Left kidney (tissue), 1 donor: ENCODE measurements at regions not wholly inside any gene's neighbourhood (a gene's known extent, or its start where the extent isn't known, plus 50 kb on each side); places are given as distances from the start of the nearest gene placed in this dataset.

Experiments used
- DNase-seq: peaks from one replicate; pipeline ENCODE4 v3.0.0-alpha.2; 2013

DNA sequence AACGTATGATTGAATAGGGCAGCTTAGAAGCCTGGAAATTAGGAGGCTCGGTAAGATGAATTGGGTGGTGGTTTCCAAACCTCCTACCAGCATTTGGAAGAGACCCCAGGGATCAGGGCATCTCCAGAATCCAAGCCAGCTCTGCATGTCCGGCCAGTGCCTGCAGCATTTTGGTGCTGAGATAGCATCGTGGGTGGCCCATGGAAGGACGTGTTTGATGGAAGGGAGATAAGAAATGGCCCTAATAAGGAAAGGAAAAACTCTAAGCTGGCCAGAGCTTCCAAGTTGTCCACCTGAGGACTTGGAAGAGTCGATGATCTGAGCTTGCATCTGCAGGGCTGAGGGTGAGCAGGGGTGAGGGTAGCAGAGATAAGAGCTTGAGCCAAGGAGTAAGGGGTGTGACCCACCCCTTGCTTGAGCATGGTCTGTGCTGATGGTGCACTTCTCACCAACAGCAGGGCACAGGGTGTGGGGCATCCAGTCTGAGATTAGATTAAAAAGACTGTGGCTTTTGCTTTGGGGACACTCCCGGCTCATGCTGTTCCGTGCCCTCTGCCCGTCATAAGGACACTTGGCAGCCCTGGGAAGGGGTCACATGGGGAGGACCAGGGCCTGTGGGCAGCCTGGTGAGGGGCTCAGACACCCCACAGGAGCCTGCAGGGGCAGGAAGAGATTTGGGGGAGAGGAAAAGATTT, 213.2 kb downstream of the ERMARD start:
- DNase-seq: no peak

DNA sequence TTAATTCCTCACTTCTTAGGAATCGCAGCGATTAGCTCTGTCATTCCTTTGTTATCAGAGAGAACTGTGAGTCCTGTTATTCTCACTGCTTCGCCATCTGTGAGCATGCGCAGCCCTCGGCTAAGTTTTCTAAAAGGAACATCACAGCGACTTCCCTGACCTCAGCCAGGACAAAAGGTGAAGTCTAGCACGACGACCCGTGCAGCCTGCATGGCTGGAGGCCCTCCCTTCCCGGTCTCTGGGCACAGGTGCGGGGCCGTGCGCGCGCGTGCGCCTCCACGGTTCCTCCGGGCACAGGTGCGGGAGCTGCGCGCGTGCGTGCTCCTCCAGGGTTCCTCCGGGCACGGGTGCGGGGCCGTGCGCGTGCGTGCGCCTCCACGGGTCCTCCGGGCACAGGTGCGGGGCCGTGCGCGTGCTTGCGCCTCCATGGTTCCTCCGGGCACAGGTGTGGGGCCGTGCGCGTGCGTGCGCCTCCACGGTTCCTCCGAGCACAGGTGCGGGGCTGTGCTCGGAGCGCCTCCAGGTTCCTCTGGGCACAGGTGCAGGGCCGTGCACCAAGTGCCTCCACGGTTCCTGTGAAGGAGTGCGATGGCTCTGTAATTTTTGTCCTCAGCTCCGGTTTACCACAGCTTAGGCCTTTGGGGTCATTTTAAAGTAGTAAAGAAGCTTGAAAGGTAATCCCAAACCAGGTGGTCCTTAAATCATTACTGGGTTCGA, 212.3 kb downstream of the ERMARD start:
- DNase-seq: no peak

DNA sequence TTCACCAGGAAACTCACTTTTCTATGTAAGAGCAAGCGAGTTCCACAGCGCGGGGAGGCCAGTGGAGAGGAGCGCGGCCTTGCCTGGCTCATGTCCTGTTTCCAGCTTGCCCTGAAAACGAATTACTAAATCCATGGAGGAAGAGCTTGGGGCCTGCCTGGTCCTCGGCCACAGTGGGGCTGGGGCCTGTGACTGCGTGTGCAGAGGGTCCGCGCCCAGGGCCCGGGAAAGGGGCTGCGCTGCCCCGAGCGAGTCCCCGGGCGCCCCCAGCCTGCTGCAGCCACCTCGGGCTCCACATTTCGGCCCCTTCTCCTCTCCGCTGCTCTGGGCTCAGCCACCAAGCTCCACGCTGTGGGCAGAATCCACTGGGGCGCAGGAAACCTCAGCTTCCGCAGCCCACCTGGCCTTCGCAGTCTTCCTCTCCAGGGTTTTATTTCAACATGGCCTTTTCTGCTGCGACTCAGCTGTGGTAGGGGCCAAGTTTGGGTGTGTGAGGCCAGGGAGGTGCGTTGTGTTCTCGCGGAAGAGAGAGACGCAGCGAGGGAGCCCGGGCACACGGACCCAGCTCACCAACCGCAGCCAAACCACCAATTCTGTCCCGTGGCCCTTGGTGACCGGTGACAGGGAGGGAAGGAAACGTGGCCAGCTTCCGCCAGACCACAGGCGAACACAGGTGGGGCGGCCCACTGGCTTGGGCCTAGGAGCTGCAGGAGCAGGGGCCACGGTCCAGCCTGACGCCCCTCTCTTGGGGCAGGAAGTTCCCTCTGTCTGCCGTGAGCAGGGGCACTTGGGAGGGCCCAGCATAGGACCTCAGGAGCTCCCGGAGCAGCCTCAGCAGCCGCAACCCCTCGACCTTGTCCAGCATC, 211.4 kb downstream of the ERMARD start:
- DNase-seq: no peak

DNA sequence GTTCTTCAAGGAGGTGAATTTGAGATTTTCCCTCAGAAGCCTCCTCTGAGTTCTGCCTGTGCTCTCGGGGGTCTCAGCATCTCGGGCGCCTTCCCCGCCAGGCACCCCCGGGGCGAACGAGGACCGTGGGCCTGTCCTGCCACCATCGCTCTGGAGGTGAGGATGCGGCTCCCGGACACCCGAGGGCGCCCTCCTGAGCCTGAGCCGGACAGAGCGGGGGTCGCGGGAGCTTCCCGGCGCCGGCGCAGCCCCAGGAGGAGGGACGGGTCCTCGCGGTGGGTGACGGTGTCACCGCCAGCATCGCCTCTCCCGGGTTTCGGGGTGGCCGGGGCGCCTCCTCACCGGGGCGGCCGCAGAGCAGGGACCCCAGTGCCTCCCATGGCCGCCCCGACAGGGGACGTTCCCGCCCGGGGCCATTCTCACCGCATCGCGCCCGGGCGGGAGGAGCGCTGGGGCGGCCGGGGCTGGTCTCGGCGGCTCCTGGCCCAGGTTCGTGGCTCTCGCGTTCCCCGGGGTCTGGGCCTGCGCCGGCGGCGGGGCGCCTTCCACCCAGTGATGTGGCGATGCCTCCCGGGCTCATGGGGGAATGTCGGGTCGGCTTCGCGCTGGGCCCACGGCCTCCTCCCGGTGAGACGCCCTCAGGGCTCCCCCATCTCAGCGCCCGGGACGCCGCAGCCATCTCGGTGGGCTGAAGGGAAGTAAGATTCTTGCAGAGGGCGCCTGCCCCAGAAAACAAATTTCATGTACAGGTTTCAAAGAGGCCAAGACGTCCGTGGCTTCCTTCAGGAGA, 210.5 kb downstream of the ERMARD start:
- no peak for DNase-seq

DNA sequence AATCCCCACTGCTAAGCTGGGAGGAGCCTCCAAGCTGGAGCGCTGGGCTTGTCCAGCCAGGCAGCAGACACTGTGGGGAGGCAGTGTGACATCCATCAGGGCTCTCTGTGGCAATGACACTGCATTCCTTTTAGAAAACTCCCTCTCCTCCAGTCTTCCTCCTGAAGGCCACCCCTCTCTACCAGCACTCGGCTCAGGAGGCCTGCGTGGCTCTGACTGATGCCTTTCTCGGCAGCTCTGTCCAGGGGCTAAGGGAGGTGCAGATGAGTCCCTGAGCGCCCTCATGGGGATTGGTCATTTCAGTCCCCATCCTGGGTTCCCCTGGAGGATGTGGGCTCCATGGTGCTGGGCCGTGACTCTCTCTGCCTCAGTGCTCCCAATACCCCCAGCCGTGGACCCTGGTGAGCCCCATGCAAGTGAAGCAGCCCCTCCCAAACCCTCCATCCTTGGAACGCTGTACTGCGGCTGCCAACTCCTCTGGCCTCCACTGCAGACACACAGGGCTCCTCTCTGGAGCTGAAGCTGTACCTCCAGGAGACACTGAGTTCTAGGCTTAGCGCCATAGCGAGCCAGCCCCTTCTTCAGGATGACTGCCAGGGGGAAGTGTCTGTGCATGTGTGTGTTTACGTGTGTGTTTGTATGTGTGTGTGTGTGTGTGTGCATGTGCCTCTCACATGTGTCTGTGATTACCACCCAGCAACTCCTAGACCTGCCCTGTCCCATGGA, 209.6 kb downstream of the ERMARD start:
- DNase-seq: no peak

DNA sequence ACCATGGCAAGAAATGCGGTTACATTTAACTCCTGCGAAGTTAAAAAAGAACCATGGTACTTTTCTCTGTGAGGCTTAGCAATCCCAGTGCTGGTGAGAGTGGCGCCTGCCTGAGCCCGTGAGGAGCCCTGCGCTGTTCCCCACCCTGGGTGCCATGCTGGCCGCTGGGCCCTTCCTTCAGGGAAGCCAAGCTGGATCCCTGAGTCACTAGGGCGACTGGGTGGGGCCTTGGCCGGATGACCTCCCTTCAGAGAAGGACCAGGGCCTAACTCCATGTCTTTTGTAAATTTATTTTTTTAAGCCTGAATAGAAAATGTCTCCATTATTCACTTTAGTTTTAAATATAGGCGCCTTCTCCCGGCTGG, 209.1 kb downstream of the ERMARD start:
- no peak for DNase-seq

DNA sequence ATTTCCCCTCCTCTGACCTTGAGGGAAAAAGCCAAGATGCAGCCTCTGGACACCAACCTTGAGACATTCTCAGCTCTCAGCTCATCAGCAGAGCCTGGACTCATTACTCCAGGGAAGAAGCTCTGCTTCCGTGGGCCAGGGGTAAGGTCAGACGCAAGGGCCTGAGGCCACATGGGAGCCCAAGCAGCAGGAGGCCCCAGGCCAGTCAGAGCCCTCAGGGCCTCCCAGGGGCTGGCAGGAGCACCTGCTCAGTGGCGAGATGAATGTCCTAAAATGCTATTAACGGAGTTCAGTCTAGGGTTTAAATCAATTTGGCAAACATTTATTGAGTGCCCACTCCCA, 208.6 kb downstream of the ERMARD start:
- DNase-seq: no peak

DNA sequence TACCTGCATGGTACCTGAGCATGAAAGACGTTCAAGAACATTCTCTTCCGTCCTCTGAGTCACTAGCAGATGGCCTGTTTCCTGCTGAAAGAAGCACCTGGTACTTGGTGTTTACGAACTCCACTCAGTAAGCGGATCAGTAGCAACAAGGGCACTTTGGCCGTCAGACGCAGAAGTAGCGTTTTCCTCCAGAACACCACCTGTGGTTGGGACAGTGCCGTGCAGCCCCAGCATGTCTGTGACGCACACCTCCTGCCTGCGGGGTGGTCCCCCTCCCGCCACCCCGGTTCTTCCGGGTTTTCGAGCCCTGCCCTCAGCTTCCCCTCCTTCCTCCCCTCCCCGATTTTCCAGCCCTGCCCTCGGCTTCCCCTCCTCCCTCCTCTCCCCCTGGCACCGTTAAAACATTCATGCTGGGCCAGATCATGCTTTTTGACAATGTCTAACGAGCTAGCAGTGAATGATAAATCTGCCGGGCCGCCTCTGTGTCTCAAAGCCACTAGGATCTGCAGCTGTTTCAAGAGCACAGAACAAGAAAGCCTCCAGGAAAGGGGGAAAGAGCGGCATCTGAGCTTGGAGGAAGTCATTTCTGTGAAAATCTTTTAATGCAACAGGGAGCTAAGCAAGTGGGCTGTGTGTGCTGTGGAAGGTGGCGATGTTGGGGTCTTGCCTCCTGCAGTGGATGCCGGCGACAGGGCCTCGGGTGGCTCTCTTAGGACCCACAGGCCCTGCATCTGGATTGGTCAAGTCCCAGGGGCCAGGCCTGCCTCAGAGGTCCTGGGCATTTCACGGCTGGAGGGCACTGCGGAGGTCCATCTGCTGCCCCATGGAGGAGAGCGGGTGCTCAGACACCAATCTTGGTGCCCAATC, 207.9 kb downstream of the ERMARD start:
- no peak for DNase-seq

DNA sequence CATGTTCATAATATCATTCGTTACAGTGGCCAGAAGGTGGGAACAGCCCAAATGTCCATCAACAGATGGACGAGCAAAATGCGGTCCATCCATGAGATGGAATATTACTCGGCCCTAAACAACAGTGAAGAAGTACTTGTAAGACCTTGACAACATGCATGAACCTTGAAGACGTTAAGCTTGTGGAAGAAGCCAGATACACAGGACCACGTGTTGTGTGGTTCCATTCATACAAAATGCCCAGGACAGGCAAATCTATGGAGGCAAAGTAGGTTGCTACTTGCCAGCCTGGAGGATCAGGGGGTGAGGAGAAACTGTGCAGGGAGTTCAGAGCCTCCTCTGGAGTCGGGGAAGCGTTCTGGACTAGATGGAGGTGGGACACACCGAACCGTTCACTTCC, 207.1 kb downstream of the ERMARD start:
- no peak for DNase-seq

DNA sequence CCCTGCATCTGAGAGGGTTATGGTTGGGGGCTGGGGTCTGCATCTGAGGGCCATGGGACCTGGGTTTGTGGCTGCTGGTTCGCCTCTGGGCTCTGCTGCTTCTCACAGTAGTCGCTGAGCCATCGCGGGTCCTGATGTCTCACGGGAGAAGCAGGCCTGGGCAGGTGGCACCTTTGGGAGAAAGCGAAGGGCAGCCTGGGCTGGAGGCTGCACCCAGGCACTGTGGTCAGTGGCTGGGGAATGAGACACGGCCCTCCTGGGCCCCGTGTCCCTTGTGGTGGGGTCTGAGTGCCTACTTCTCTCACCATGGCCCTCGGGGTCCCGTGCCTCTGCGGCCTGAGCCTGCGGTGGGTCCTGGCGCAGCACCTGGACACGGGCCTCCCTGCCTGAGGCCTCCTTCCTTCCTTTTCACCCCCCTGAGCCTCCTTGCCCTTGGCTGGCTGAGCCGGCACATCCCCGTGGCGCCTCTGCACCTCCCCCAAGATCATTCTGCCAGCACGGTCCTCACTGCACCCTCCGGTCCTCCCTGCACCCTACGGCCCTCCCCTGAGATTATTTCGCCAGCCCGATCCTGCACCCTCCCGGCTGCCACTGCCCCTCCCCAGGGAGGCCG, 206.0 kb downstream of the ERMARD start:
- no peak for DNase-seq

DNA sequence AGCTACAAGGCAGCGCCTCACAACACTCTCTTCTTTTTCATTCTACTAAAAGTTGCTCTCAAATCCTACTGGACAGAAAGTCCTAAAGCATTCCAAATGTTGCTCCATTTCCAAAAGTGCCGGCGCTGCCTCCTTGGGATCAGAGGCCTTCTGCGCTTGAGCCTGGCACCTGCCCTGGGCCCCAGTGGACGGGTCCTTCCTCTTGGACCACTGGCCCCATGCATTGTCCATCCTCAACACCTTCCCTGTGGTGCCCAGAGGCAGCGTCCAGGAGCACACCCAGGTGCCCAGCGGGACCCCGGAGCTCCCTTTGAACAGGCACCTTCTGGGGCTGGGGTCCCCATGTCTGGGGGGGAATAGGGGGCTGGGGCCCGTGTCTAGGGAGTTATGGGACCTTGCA, 205.2 kb downstream of the ERMARD start:
- DNase-seq: no peak

DNA sequence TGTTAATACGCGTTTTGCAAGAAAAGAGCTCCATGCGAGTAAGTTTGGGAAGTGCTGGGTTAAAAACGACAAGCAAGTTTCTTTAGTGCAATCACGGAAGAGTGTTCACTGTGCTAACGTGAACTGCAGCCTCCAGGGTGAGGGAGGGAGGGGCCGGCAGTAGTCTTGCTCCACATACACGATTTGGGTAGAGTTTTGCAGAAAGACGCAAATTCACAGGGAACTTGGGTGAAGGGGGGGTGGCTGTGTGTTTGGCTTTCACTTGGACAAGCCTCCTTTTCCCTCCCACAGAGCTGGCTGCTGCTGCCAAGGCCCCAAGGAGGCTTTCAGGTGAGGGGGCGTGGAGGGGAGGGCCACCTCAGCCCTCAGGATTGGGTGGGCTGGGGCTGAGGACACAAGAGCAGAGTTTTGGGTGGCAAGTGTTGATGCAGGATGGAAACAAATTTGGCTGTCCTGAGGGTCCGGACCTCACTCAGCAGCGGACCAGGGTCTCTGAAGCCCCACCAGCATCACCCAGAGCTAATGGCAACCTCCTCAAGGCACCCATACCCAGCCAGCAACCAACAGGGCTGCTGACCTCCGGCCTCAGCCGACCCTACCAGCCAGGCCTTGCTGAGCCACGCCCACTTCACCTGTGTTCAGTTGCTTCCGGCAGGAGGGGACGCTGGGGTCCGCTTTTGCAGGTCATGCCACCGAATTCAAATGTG, 204.5 kb downstream of the ERMARD start:
- no peak for DNase-seq

DNA sequence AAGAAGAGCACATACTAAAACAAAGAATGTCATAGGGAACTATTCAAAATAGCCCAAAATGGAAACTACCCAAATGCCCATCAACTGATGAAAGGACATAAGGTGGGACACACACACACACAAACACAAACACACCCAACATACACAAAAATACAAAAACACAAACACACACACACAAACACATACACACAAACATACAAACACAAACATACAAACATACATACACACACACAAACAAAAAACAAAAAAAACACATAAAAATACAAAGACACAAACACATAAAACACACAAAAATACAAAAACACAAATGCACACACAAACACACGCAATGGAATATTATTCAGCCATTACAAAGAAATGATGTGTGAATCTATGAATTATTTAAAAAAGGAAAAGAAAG, 203.6 kb downstream of the ERMARD start:
- no peak for DNase-seq

DNA sequence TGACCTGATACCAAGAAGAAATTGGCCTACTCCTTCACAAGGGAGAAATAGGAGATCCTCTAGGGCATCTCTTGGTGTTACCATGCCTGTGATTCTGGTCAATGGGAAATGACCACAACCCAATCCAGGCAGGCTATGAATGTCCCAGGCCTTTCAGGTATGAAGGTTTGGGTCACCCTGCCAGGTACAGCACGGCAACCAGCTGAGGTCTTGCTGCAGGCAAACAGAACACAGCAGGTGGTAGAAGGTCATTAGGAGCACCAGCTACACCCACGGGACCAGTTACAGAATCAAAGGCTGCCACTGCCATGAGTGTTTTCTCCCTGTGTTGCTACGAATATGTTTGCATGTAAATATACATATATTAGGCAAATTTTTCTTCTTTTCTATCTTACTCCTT, 202.3 kb downstream of the ERMARD start:
- no peak for DNase-seq

DNA sequence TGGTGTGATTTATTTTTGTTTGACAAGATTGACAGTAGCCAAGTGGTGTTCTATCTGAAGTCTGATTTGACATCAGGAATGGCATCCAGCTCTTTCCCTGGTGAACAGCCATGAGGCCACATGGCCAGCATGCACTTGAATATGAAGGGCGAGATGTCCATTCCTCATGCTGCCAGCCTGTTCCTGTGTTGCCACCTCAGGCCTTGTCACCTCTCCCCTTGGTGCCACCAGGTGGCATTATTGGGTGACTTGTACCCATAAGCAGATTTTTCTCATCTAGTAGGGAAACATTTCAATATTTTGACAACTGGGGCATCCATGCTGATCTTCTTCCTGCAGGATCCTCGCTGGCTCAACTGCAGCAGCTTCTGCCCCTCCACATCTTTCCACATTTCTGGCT, 199.1 kb downstream of the ERMARD start:
- DNase-seq: no peak

DNA sequence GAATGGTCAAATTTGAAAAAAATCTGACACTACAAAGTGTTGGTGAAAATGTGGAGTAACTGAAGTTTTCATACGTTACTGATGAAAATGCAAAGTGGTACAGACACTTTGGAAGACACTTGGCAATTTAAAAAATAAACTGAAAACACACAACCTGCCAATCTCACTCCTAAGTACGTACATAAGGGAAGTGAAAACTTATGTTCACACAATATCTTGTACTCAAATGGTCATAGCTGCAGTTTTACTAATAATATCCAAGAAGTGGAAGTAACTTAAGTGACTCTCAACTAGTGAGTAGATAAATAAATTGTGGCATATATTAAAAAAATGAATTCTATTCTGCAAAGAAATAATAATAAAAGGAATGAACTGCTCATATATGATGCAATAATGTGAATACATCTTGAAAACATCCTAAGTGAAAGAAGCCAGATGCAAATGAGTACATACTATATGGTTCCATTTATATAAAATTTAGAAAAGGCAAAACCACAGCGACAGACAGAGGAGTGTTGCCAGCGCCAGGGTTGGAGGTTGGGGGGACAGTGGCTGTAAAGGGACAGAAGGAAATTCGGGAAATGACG, 198.2 kb downstream of the ERMARD start:
- DNase-seq: no peak

DNA sequence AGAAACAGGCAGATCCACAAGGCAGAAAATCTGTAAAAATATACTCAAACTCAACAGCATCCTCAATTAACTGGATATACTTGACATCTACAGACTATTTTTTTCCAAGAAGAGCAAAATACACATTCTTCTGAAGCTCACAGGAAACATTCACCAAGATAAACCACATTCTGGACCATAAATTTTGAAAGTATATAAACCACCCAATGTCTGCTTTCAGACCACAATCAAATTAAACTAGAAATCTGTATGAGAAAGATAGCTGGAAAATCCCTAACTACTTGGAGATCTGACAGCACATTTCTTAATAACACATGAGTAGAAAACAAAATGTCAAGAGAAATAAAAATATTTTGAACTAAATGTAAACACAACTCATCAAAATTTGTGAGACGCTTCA, 195.5 kb downstream of the ERMARD start:
- DNase-seq: no peak

DNA sequence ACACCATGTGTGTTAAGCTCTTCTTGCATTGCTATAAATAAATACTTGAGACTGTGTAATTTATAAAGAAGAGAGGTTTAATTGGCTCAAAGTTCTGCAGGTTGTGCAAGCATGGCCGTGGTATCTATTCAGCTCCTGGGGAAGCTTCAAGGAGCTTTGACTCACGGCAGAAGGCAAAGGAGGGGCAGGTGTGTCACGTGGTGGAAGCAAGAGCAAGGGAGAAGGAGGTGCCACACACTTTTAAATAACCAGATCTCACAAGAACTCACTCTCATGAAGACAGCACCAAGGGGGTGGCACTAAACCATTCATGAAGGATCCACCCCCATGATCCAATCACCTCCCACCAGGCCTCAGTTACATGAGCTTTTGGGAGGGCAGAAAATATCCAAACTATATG, 193.7 kb downstream of the ERMARD start:
- no peak for DNase-seq

DNA sequence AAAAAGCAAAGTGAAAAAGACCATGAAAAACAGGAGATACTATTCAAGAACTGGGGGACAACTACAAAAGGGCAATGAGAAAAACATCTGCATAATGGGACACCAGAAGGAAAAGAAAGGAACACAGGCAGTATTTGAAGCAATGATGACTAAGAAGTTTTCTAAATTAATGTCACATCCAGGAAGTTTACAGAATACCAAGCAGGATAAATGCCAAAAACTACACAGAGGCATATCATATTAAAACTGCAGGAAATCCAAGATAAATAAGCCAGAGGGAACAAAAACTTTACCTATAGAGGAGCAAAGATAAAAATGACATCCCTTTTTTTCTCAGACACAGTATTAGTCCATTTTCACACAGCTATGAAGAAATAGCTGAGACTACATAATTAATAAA, 193.0 kb downstream of the ERMARD start:
- no peak for DNase-seq

DNA sequence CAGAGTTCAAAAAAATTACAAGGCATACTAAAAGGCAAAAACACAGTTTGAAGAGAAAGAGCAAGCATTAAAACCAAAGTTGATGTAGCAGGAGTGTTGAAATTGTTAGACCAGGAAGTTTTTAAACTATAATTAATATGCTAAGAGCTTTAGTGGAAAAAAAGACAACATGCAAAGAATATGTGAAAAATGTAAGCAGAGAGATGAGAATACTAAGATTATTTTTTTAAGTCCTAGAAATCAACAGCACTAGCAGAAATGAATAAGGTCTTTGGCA, 192.6 kb downstream of the ERMARD start:
- DNase-seq: no peak
